ENCODE measurements at regions not wholly inside any gene's neighbourhood (a gene's known extent, or its start where the extent isn't known, plus 50 kb on each side); places are given as distances from the start of the nearest gene placed in this dataset.

DNA sequence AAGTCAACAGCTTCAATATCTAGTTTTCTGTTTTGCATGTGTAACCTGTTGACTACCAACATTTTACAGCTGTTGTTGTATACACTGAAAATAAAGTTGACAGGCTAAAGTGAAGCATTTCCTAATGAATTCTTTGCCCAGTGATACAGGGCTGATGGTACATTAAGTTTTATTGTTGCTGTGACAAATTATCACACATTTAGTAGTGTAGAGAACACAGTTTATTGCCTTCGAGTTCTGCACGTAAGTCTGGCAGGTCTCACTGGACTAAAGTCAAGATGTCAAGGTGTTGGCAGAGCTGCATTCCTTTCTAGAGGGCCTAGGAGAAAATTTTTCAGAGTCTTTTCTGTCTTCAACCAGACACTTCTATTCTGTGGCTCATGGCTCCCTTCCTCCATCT is 184.2 kb downstream of the SLITRK6 start:
- FAIRE-seq (no peak), DNase-seq (ENCODE audit: extremely low spot score, insufficient read length, low read depth) (no peak)

DNA sequence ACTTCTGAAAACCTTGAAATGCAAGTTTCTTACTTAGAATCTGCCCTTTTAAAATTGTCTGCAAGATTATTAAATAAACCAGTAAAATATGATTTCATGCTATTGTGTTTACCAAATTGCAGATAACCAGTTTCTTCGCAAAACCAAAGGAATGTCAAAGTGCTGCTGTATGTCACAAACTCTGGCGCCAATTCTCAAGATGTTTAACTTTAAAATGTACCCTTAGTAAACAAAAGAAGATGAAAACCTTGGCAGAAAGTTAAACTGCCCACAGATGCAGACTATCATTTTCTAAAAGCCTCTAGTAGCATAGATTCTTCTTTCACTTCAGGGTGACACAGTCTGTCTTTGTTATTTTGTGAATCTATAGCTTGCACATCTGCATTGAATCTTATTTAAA is 189.2 kb downstream of the SLITRK6 start:
- FAIRE-seq, result no peak
- DNase-seq (ENCODE audit: extremely low spot score, insufficient read length, low read depth), result no peak

DNA sequence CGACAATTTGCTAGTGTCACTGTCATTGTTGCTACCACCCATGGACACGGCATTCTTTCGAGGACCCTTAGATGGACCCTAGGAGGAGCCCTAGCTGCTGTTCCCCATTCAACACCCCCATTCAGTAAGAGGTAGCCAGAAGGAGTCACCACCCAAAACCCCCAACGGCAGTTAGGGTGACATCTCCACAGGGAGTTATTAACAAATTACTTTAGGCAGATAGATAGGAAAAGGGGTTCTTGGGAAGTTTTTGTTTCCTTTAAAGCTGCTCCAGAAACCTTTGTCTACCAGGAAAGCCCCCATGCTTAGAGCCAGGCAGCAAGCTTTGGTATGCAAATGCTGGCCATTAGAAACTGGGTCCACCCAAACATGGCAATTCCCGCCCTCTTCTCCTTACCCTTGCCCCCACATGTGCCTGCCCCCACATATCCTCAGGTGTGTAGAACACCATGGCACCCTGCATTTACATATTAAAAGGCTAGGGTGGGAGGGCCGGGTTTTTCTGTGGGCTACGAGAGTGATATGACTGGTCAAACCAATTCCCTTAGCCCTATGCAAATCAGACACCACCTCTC is 190.9 kb downstream of the SLITRK6 start:
- DNase-seq (ENCODE audit: extremely low spot score, insufficient read length, low read depth) (no peak), FAIRE-seq (no peak)

DNA sequence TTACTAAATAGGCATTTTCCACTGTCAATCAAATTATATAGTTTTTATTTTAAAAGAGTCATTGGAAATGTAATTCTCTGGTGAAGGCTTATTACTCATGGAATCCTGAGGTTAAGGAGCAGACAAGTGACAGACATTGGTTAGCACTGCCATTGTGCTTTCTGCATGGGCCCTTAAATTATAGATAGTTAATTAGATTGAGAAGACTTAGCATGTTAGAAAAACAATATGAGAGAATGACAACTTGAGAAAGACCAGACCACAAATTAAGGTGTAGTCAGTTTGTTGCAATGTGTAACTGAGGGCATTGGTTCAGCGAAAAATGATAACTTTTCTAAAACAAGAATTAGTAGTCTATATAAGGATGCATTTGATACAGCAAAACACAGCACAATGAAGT is 195.5 kb downstream of the SLITRK6 start:
- FAIRE-seq (no peak), DNase-seq (ENCODE audit: extremely low spot score, insufficient read length, low read depth) (no peak)

DNA sequence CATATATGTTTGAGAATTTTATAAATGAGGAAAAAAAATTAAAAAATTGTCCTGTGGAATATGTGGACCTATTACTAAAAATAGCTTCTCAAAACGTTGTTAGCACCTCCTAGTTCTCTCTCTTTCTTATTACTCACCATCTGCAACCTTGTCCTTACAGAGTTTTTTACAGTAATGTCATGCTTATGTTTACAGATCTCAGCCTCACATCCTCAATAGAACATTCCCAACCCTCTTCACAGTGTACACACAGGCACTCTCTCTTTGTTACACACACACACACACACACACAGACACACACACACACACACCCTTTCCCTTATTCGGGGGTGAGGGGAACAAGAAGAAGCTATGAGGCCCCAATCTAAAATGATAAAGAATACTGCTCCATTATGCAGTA is 197.7 kb downstream of the SLITRK6 start:
- DNase-seq (ENCODE audit: extremely low spot score, insufficient read length, low read depth) (no peak), FAIRE-seq (no peak)

DNA sequence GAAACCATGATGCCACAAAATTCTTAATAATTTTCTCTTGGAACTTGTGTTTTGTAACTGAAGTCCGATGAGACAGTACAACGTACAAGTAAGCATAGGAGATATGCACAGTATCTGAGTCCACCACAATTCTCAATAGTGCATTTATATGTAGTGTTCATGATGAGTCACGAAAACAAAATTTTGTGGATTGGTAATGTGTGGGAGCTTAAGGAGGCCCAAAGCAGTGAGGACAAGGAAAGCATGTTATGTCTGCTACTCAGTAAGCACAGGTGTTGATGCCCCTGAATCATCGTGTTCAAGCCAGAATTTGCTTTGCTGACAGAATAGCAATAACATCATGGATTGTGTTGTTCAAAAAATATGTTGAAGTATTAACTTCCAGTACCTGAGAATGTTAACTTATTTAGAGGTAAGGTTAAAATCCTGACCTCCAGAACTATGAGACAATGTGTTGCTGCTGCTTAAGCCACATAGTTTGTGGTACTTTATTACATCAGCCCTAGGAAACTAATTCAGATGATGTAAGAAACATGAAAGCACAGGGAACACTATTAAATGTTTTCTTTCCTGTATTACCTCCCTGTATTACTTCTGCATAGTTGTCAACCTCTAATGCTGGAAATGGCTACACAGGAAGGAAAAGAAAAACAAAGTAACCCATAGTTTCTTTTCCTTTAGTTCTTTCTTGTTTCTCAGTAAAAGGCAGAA is 201.3 kb downstream of the SLITRK6 start:
- FAIRE-seq, result no peak
- no peak for DNase-seq (ENCODE audit: extremely low spot score, insufficient read length, low read depth)

DNA sequence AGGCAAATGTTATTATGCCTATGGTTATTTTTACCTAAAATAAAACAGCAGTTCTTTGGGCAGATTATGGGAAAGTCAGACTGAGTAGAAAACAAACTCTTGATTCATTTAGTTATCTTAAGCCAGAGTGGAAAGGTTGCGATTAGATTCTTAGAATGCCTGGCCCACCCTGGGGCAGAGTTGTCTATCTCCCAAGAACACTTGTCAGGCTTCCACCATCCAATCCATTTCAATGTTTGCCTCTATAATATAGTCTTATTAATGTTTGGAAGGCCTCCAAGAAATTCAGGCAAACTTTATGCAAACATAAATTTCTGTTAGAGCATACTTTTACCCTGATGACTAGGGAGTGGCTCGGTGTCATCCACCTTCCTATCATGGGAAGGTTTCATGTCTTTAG is 207.0 kb downstream of the SLITRK6 start:
- DNase-seq (ENCODE audit: extremely low spot score, insufficient read length, low read depth) (no peak), FAIRE-seq (no peak)

DNA sequence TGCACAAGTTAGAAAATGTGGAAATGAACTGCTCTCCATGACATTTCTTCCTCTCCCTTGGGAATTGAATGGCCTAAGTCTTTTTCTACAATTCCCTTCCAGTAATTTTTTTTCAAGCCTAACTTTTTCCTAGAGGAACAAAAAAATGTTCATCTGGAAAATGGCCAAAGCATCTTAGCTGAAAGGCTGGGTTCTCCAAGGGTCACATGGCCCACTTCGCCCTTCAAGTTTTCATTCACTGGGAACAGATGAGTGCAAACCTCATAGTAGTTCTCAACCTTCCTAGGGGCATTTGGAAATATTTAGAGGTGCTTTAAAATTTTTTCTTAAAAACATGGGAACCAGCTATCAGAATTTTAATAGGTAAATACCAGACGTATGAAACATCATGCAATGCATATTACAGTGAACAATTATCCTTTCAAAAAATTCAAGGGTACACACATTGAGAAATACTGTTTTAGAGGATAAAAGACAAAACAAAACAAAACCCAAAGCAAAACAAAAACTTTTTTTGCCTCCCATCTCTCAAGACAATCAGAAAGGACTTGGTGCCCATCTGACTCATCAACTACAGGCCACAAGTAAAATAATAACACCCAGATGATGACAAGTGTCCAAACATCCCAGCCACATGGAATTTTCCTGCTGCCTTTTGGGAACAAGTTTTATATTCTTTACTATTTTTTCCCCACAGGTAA is 208.8 kb downstream of the SLITRK6 start:
- no peak for FAIRE-seq
- DNase-seq (ENCODE audit: extremely low spot score, insufficient read length, low read depth), result no peak

DNA sequence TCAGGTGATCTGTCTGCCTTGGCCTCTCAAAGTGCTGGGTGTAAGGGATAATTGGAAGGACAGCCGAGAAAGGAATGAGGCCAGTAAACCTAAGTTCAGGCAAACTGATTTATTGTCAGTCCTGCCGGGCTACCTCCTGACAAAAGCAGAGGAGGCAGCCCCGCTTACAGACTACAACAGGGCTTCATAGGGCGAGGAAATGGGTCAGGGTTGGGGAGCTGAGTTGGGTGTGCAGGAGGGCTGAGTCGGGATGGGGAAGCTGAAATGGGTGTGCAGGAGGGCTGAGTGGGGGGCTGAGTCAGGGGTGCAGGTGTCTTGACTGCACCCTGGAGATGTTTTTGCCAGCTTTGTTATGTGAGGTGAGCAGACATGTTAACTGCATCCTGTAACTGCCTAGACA is 210.2 kb downstream of the SLITRK6 start:
- DNase-seq (ENCODE audit: extremely low spot score, insufficient read length, low read depth) (no peak), FAIRE-seq (no peak)

DNA sequence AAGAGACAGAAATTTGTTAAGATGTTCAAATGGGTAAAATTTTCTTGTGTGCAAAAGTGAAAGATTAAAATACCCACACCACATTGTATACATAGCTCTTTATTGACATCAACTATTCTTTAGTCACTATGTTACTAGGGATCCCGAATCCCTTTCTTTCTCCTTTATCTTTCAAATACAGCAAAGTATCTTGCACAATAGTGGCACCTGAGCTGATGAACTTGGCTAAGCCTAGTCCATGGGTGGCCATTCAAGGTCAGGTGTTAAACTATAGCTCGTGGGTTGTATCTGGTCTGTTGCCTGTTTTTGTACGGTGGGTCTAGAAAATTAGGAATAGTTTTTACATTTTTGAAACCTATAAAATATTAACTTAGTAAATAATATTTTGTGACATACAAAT is 210.9 kb downstream of the SLITRK6 start:
- DNase-seq (ENCODE audit: extremely low spot score, insufficient read length, low read depth) (no peak), FAIRE-seq (no peak)

DNA sequence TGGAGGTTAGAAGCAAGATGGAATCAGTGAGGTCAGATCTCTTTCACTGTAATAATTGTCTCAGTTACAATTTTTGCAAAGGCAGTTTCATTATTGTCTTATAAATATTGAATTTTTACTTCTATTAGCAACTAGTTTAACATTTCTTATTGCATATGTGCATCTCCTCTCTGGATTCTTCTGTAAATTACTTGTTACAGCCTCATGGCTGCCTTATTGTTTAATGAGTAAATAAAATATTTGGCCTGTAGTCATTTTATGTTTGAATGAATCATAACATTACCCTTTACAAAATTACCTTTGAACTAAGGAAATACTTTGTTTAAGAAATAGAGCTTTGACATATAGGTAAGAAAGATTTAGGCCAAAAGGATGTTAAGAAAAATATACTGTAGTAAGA is 212.4 kb downstream of the SLITRK6 start:
- FAIRE-seq (no peak), DNase-seq (ENCODE audit: extremely low spot score, insufficient read length, low read depth) (no peak)

DNA sequence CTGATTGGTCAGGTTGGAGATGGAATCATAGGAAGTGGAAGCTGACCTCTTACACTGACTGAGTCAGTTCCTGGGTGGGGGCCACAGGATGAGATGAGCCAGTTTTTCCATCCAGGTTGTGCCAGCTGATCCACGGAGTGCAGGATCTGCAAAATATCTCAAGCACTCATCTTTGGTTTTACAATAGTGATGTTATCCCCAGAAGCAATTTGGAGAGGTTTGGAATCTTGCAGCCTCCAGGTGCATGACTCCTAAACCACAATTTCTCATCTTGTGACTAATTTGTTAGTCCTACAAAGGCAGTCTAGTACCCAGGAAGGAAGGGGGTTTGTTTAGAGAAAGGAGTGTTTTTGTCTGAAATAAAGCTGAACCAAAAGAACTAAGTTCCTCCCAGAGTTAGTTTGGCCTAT is 212.8 kb downstream of the SLITRK6 start:
- DNase-seq (ENCODE audit: extremely low spot score, insufficient read length, low read depth) (no peak), FAIRE-seq (no peak)

DNA sequence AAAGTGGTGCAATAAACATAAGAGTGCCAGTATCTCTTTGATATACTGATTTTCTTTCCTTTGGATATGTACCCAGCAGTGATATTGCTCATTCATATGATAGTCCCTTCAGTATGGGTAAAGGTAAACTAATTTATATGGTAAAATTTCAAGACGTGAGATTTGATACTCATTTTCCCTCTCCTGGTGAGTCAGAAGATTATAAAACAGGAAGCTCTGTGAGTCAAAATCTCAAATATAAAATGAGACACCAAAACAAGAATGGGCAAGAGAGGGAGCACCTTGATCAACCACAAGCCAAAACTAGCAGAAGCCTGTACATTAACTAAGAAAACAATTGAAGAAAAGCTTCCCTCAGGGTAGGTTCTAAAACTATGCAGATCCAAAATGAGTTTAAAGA is 216.3 kb downstream of the SLITRK6 start:
- FAIRE-seq (no peak), DNase-seq (ENCODE audit: extremely low spot score, insufficient read length, low read depth) (no peak)

DNA sequence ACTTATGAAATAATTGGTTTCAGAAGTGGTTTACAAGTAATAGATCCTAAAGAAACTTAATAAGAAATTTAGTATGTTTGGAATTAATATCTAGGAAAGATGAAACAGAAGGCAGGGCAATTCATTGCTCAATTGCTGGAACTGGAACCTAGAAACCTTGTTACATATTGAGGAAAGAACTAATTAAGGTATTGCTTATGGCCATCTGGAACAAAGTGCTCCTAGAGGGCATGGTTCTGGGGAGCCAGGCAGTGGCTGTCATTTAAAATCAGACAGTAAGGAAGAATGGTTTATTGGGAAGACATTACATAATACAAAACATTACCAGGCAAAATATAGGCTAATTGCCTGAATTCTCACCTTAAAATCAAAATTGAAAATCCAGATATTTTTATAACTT is 224.1 kb downstream of the SLITRK6 start:
- no peak for FAIRE-seq

DNA sequence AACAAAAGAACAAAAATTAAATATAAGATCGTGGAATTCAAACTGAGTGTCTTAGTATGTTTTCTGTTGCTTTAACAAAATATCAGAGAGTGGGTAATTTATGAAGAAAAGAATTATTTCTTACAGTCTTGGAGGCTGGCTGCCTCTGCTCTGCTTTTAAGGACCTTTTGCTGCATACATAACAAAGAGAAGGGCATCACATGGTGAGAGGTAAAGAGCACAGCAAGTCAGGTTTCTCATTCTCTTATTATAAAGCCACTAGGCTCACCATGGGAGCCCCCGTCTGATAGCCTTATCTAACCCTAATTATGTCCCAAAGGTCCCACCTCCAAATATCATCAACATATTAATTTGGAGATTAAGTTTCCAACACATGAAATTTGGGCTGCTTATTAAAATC is 231.3 kb downstream of the SLITRK6 start:
- no peak for DNase-seq (ENCODE audit: extremely low spot score, insufficient read length, low read depth)
- FAIRE-seq, result no peak

More for the DNA sequence above, 224.1 kb downstream of the SLITRK6 start:
- no peak for DNase-seq (ENCODE audit: extremely low spot score, insufficient read length, low read depth)

DNA sequence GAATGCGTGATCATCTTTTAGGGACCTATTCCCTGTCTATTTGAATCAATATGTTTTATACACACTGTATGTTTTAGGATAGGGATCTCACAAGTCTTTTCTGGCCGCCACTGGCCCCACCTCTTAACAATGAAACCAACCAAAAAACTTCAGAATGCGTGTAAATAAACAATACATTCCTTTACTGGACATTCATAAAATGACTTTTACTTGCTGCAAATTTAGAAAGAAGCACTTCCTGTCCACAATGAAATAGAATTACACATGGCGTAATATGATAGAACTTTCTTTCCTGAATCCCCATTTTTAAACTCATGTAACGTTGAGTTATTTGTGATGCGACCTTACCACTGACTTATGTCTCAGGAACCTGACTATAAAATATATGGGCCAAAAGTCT is 233.6 kb downstream of the SLITRK6 start:
- DNase-seq (ENCODE audit: extremely low spot score, insufficient read length, low read depth) (no peak), FAIRE-seq (no peak)

DNA sequence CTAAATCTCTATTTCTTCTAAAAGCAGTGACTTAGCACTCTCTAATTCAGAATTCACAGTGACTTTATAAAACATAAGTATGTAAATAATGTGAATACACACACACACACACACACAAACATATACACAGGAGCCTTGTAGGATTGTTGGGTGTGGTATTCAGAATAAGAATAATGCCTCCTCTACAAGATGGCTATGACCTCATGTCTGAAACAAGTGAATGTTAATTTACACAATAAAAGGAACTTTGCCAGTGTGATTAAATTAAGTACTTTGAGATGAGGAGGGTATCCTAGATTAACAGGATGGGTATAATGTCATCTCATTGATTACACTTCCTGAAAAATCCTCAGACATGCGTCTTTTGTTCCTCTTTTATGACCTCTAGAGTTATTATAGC is 234.6 kb downstream of the SLITRK6 start:
- DNase-seq (ENCODE audit: extremely low spot score, insufficient read length, low read depth) (no peak), FAIRE-seq (no peak)

DNA sequence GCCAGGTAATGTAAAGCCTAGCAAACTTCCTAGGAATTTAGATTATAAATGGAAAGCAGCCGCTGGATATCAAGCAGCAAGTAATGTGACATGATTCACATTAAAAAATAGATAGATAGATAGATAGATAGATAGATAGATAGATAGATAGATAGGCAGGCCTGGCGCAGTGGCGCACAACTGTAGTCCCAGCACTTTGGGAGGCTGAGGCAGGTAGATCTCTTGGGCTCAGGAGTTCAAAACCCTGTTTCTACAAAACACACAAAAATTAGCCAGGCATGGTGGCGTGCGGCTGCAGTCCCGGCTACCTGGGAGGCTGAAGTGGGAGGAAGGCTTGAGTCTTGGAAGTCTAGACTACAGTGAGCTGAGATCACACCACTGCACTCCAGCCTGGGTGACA is 236.9 kb downstream of the SLITRK6 start:
- DNase-seq (ENCODE audit: extremely low spot score, insufficient read length, low read depth), result no peak
- FAIRE-seq, result no peak

DNA sequence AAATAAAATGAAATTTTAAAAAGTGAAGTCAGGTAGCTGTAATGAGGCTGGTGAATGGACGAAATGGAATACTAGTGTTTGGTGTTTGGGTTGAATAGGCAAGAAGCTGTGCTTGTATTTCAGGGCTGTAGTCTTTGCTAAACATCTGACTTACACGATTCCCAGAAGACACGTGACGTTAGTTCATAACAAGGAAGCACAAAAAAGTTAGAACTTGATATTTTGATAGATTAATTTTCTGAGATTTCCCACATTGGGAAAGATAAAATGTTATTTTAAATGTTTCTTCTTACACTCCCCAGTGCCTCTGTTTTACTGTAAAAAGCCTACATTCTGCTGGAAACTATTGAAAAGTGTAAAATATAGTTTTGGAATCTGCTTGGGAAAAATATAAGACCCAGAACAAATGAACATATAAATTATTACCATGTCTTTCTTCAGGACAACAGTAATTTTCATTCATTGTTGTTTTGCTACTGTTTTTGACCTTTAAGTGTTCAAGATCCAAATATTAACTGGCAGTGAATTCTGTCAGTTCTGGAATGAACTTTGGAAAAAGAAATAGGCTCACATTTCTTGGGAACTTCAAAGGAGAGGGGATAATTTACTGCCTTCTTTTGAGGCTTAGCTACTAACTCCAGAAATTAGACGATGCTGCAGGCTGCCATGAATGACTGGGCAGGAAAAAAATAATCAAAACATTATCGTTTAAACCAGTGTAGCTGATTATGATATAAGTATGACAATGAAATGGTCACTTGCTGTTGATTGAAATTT is 241.3 kb downstream of the SLITRK6 start:
- no peak for FAIRE-seq

DNA sequence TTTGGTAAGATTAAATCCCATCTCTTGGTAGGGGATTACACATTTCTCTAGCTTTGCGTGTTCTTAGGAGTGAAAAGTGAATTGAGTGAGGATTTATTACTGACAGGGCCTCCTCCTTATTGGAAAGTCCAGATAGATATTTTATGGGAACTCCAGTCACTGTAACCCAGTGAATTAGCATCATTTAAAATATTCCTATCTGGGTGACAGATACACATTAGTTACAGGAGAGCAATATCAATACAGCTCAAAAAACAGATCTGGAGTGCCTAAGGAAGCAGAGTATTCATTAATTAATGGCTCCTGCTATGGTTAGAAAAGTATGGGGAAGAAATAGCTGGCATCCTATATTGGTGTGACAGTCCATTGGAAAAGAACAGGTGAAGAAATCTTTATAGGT is 248.2 kb downstream of the SLITRK6 start:
- no peak for FAIRE-seq
- DNase-seq (ENCODE audit: extremely low spot score, insufficient read length, low read depth), result no peak

More for the DNA sequence above, 241.3 kb downstream of the SLITRK6 start:
- DNase-seq (ENCODE audit: extremely low spot score, insufficient read length, low read depth), result no peak

DNA sequence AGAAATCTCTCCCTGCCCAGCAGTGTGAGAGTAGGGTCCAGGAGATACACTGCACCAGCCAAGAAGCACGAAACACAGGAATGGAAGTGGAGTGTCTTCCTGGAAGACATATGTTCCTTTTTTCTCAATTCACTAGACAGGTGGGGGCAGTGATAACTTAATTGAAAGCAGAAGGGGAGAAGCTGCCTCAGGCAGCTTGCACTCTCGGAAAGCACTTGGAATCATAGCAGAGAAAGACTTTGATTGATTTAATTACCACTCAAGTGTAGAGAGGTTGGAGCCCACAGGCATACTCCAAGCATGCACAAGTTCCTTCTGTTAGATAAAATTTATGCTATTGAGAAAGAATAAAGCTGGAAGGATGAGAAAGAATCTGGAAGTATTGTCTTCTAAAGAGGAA is 249.4 kb downstream of the SLITRK6 start:
- DNase-seq (ENCODE audit: extremely low spot score, insufficient read length, low read depth) (no peak), FAIRE-seq (no peak)
